ENCODE measurements at regions not wholly inside any gene's neighbourhood (a gene's known extent, or its start where the extent isn't known, plus 50 kb on each side); places are given as distances from the start of the nearest gene placed in this dataset.
"Not testable (repeated sequence)": the region's sequence is repeated elsewhere in the genome, so short reads cannot be mapped to it uniquely, and the experiment has no call there.

- no peak overlapping the region for H2AFZ ChIP-seq (ENCODE audit: low read length)
- H3K27me3 ChIP-seq (replicated peaks; ENCODE audit: insufficient read depth, low read length) = no peaks in the 10 kb centered on the region
- TF ChIP-seq CTCF (IDR thresholded peaks at IDR 0.05; ENCODE audit: low read length) = no peak
- TF ChIP-seq EZH2phosphoT487 (IDR thresholded peaks at IDR 0.05; ENCODE audit: low read length) = no peak
- no peak for TF ChIP-seq EZH2 (optimal IDR thresholded peaks at IDR 0.05; ENCODE audit: low read depth, low read length)
- H3K9ac ChIP-seq (ENCODE audit: low read length) = no peak overlapping the region
- no peaks in the 10 kb centered on the region for H3K9me2 ChIP-seq (replicated peaks; ENCODE audit: insufficient read depth, low read length)
- no peak overlapping the region for H3K27ac ChIP-seq (ENCODE audit: low read length)
- H3K9me3 ChIP-seq (replicated peaks; ENCODE audit: insufficient read depth, low read length) = no peaks in the 10 kb centered on the region
- H3K36me3 ChIP-seq (replicated peaks; ENCODE audit: insufficient read depth, low read length) = no peaks in the 10 kb centered on the region
- no peaks in the 10 kb centered on the region for H4K20me1 ChIP-seq (ENCODE audit: insufficient read depth, low read length)
- H3K4me2 ChIP-seq (ENCODE audit: low read depth, low read length) = no peak overlapping the region
- H3K4me1 ChIP-seq (ENCODE audit: low read length) = no peaks in the 10 kb centered on the region
- no peak overlapping the region for H3K4me3 ChIP-seq (ENCODE audit: low read length)
- DNase-seq = no peak
- no peaks in the 10 kb centered on the region for H3K79me2 ChIP-seq (ENCODE audit: low read length)
- H3F3A ChIP-seq (ENCODE audit: insufficient read depth, low read length) = no peaks in the 10 kb centered on the region
Observed at GRCh38 chr5:127216898-127217675, 73.5 kb upstream of the MEGF10 start.

- not testable (repeated sequence) for H3K4me1 ChIP-seq (ENCODE audit: low read length); DNase-seq; H4K20me1 ChIP-seq (ENCODE audit: insufficient read depth, low read length)
Observed at GRCh38 chr5:127221936-127222335, 68.7 kb upstream of the MEGF10 start.

GRCh38 chr5:127222571-127223156 is 67.9 kb upstream of the MEGF10 start:
- H2AFZ ChIP-seq (ENCODE audit: low read length); H3K79me2 ChIP-seq (ENCODE audit: low read length); H3K4me3 ChIP-seq (ENCODE audit: low read length); H3F3A ChIP-seq (ENCODE audit: insufficient read depth, low read length); H3K9ac ChIP-seq (ENCODE audit: low read length); H3K9me3 ChIP-seq (replicated peaks; ENCODE audit: insufficient read depth, low read length); H3K36me3 ChIP-seq (replicated peaks; ENCODE audit: insufficient read depth, low read length); H3K4me2 ChIP-seq (ENCODE audit: low read depth, low read length); DNase-seq; H4K20me1 ChIP-seq (ENCODE audit: insufficient read depth, low read length); H3K27ac ChIP-seq (ENCODE audit: low read length); H3K27me3 ChIP-seq (replicated peaks; ENCODE audit: insufficient read depth, low read length); H3K9me2 ChIP-seq (replicated peaks; ENCODE audit: insufficient read depth, low read length); H3K4me1 ChIP-seq (ENCODE audit: low read length): not testable (repeated sequence)

More at GRCh38 chr5:127221936-127222335, 68.7 kb upstream of the MEGF10 start:
- H3K9ac ChIP-seq (ENCODE audit: low read length); H3K9me2 ChIP-seq (replicated peaks; ENCODE audit: insufficient read depth, low read length); H3F3A ChIP-seq (ENCODE audit: insufficient read depth, low read length); H3K79me2 ChIP-seq (ENCODE audit: low read length); H3K27ac ChIP-seq (ENCODE audit: low read length); H3K4me2 ChIP-seq (ENCODE audit: low read depth, low read length); H2AFZ ChIP-seq (ENCODE audit: low read length); H3K27me3 ChIP-seq (replicated peaks; ENCODE audit: insufficient read depth, low read length); H3K4me3 ChIP-seq (ENCODE audit: low read length); H3K9me3 ChIP-seq (replicated peaks; ENCODE audit: insufficient read depth, low read length); H3K36me3 ChIP-seq (replicated peaks; ENCODE audit: insufficient read depth, low read length): not testable (repeated sequence)

GRCh38 chr5:127223256-127223974 is 67.2 kb upstream of the MEGF10 start:
- H3K27me3 ChIP-seq (replicated peaks; ENCODE audit: insufficient read depth, low read length) = no peaks in the 10 kb centered on the region
- H3K9ac ChIP-seq (ENCODE audit: low read length) = no peak overlapping the region
- TF ChIP-seq EZH2phosphoT487 (IDR thresholded peaks at IDR 0.05; ENCODE audit: low read length) = no peak
- no peak for TF ChIP-seq EZH2 (optimal IDR thresholded peaks at IDR 0.05; ENCODE audit: low read depth, low read length)
- no peak for TF ChIP-seq CTCF (IDR thresholded peaks at IDR 0.05; ENCODE audit: low read length)
- no peaks in the 10 kb centered on the region for H3K36me3 ChIP-seq (replicated peaks; ENCODE audit: insufficient read depth, low read length)
- no peak overlapping the region for H3K4me2 ChIP-seq (ENCODE audit: low read depth, low read length)
- H3K27ac ChIP-seq (ENCODE audit: low read length) = no peak overlapping the region
- H3F3A ChIP-seq (ENCODE audit: insufficient read depth, low read length) = no peaks in the 10 kb centered on the region
- DNase-seq = no peak
- H3K4me3 ChIP-seq (ENCODE audit: low read length) = no peak overlapping the region
- H3K4me1 ChIP-seq (ENCODE audit: low read length) = no peaks in the 10 kb centered on the region
- H2AFZ ChIP-seq (ENCODE audit: low read length) = no peak overlapping the region
- no peaks in the 10 kb centered on the region for H3K9me2 ChIP-seq (replicated peaks; ENCODE audit: insufficient read depth, low read length)
- no peaks in the 10 kb centered on the region for H3K79me2 ChIP-seq (ENCODE audit: low read length)
- H3K9me3 ChIP-seq (replicated peaks; ENCODE audit: insufficient read depth, low read length) = no peaks in the 10 kb centered on the region
- no peaks in the 10 kb centered on the region for H4K20me1 ChIP-seq (ENCODE audit: insufficient read depth, low read length)

Data from MM.1S (cell line).